Body of pancreas (tissue), 4 donors: ENCODE measurements at regions not wholly inside any gene's neighbourhood (a gene's known extent, or its start where the extent isn't known, plus 50 kb on each side); places are given as distances from the start of the nearest gene placed in this dataset.

ENCODE experiments used
- POLR2A ChIP-seq, 3 donors: fragments of 450-650 bp; IDR thresholded peaks; one replicate each; pipeline ENCODE4 v1.6.1; 2016; ENCODE audit warnings: antibody characterized with exemption in 3 of 3, mild to moderate bottlenecking in 2 of 3
- TF ChIP-seq, protein P1 (sequence below), 7 experiments: fragments of 450-650 bp in 4 of 7; fragments of 200-600 bp in 3 of 7; sonication (generic) in 3 of 7; IDR thresholded peaks; one replicate each; pipeline ENCODE4 v1.5.1; 2016 to 2019; ENCODE audit warnings: antibody characterized with exemption in 7 of 7

DNA sequence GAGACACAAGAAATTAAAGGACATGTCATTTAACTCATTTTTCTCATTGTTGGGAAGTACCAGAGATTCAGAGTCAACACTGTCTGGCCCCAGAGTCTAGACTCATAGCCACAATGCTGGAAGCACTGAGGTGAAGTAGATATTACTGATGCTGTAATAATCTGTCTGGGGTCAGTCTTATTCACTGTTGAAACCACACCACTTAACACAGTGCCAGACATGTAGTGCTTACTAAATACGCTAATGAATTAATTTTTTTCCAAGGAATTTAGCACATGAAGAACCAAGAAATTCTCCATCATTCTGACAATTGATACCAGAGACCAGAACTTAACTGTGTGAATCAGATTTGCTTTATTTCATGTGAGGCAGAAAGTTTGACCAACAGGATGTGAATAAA, 150.8 kb upstream of the STAC start:
- TF ChIP-seq, protein P1, sequence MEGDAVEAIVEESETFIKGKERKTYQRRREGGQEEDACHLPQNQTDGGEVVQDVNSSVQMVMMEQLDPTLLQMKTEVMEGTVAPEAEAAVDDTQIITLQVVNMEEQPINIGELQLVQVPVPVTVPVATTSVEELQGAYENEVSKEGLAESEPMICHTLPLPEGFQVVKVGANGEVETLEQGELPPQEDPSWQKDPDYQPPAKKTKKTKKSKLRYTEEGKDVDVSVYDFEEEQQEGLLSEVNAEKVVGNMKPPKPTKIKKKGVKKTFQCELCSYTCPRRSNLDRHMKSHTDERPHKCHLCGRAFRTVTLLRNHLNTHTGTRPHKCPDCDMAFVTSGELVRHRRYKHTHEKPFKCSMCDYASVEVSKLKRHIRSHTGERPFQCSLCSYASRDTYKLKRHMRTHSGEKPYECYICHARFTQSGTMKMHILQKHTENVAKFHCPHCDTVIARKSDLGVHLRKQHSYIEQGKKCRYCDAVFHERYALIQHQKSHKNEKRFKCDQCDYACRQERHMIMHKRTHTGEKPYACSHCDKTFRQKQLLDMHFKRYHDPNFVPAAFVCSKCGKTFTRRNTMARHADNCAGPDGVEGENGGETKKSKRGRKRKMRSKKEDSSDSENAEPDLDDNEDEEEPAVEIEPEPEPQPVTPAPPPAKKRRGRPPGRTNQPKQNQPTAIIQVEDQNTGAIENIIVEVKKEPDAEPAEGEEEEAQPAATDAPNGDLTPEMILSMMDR (IDR thresholded peaks at IDR 0.05), result no peak
- no peak for TF ChIP-seq POLR2A (IDR thresholded peaks at IDR 0.05)
